ENCODE measurements at regions not wholly inside any gene's neighbourhood (a gene's known extent, or its start where the extent isn't known, plus 50 kb on each side); places are given as distances from the start of the nearest gene placed in this dataset.
"Not testable (repeated sequence)": the region's sequence is repeated elsewhere in the genome, so short reads cannot be mapped to it uniquely, and the experiment has no call there.

GRCh38 chr3:21020681-21021080 is 730.3 kb downstream of the ZNF385D start:
- DNase-seq (ENCODE audit: low read depth), result no peak

- no peak for DNase-seq (ENCODE audit: low read depth)
These were observed 731.0 kb downstream of the ZNF385D start for GRCh38 chr3:21020043-21020442.

GRCh38 chr3:21017115-21017852 is 733.7 kb downstream of the ZNF385D start:
- DNase-seq (ENCODE audit: low read depth), result no peak

- DNase-seq (ENCODE audit: low read depth), result no peak
These were observed 737.4 kb downstream of the ZNF385D start for GRCh38 chr3:21013566-21013965.

- no peak for DNase-seq (ENCODE audit: low read depth)
These were observed 751.3 kb downstream of the ZNF385D start for GRCh38 chr3:20999661-21000060.

- no peak for DNase-seq (ENCODE audit: low read depth)
These were observed 753.8 kb downstream of the ZNF385D start for GRCh38 chr3:20997183-20997582.

GRCh38 chr3:20990896-20991295 is 760.1 kb downstream of the ZNF385D start:
- DNase-seq (ENCODE audit: low read depth), result no peak

- not testable (repeated sequence) for DNase-seq (ENCODE audit: low read depth)
These were observed 761.4 kb downstream of the ZNF385D start for GRCh38 chr3:20989653-20990052.

- no peak for DNase-seq (ENCODE audit: low read depth)
These were observed 766.3 kb downstream of the ZNF385D start for GRCh38 chr3:20984594-20985205.

- no peak for DNase-seq (ENCODE audit: low read depth)
These were observed 775.8 kb downstream of the ZNF385D start for GRCh38 chr3:20975188-20975651.

- no peak for DNase-seq (ENCODE audit: low read depth)
These were observed 776.6 kb downstream of the ZNF385D start for GRCh38 chr3:20974396-20974795.

GRCh38 chr3:20970807-20971206 is 780.2 kb downstream of the ZNF385D start:
- DNase-seq (ENCODE audit: low read depth), result not testable (repeated sequence)

GRCh38 chr3:20967485-20967884 is 781.5 kb upstream of the SGO1 start:
- DNase-seq (ENCODE audit: low read depth), result not testable (repeated sequence)

- DNase-seq (ENCODE audit: low read depth), result no peak
These were observed 772.2 kb upstream of the SGO1 start for GRCh38 chr3:20958161-20958560.

GRCh38 chr3:20945892-20946291 is 759.9 kb upstream of the SGO1 start:
- DNase-seq (ENCODE audit: low read depth), result no peak

GRCh38 chr3:20935791-20936190 is 749.8 kb upstream of the SGO1 start:
- no peak for DNase-seq (ENCODE audit: low read depth)

- DNase-seq (ENCODE audit: low read depth), result no peak
These were observed 745.8 kb upstream of the SGO1 start for GRCh38 chr3:20931834-20932233.

- DNase-seq (ENCODE audit: low read depth), result no peak
These were observed 744.0 kb upstream of the SGO1 start for GRCh38 chr3:20930034-20930433.

GRCh38 chr3:20924646-20925385 is 738.8 kb upstream of the SGO1 start:
- DNase-seq (ENCODE audit: low read depth), result no peak

GRCh38 chr3:20921112-20921511 is 735.1 kb upstream of the SGO1 start:
- DNase-seq (ENCODE audit: low read depth), result not testable (repeated sequence)

- no peak for DNase-seq (ENCODE audit: low read depth)
These were observed 731.1 kb upstream of the SGO1 start for GRCh38 chr3:20916951-20917606.

- no peak for DNase-seq (ENCODE audit: low read depth)
These were observed 728.3 kb upstream of the SGO1 start for GRCh38 chr3:20914310-20914709.

All from T-helper 22 cell (primary cell).